NCI-H526 (cell line): ENCODE measurements at regions not wholly inside any gene's neighbourhood (a gene's known extent, or its start where the extent isn't known, plus 50 kb on each side); places are given as distances from the start of the nearest gene placed in this dataset.

ENCODE experiments used
- DNase-seq, 2 experiments: peaks; one replicate each; lab custom pipeline; 2025; lab: John Stamatoyannopoulos, UW

DNA sequence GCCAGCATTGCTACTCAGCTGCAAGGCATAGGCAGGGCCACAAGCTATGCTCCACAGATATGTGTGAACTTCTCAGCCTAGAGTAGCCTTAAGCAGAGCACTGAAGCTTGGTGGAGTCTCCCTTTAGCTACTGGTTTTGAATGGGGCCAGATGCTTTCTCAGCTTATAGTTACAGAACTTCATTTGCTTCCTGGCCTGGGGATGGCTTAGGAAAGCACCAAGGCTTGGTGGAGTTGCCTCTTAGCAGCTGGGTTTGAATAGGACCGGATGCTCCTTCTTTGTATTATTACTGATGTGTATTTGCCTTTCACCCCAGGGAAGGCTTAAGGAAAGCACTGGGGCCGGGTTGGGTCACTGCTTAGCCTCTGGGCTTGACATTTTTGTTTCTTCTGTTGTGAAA lies 497.8 kb upstream of the SEMA6A start:
- no peak for DNase-seq

DNA sequence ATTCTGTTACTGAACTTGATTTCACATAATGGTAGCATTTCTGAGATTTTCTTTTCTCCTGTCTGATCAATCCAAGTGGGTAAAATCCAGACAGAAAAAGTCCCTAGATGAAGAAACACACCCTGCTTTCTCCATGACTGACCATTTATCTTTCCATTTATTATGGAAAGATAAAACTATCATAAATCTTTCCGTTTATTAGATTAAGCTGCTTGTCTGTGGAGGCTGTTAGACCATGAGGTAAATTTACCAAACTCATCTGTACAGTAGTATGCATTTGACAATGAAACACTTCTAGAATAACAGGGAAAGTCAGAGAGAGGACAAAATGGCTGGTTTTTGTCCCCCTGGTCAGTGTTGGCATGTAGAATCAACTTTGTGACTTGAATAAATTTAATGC lies 491.2 kb upstream of the SEMA6A start:
- DNase-seq: no peak

DNA sequence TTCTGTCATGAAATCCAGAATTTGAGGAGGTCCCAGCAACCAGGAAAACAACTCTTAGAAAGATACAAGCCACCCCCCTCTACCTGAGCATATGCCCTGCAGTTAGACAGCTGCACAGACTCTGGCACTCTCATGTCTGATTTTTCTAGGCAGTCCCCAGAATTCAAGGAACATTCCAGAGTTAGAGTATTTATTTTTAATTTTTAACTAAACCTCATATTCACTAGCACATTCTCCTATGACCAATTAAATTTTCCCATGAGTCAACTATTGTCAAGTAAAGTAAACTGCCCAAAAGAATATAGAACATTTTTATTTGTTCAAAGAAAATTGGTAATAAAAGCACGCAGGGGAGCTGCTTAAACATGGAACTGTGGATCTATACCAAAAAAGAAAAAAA lies 490.5 kb upstream of the SEMA6A start:
- DNase-seq: no peak

DNA sequence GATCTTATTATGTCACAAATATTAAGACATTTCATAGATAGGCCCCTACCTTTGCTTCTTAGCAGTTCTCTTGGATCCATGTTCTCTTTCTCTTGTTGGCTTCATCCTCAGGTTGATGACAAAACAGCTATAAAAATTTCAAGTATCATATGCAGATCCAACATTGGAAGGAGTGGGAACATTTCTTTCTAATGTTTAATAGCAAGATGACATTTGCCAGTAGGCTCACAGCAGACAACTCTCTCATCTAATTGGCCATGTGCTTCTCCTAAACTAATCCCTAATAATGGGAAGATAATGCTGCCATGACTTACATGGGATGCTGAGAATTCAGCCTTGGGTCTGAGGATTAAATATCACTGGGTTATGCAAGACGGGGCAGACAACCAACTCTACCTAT lies 485.5 kb upstream of the SEMA6A start:
- no peak for DNase-seq

DNA sequence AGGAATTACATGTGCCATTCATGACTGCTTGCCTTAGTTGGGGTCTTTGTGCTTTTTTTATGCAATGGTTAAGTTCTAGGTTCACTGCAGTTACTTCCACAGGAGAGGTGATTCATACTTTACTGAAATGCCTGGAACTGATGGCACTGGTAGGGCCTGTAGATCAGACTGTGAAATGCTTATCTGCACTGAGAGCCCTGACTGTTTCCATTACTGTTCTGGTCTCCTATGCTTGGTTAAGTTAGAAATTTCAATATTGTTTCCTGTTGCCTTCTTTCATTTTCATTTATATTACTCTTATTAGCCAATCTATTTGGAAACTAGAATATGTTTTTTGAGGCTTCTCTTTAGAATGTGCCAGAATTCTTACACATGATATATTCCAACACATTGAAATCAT lies 484.1 kb upstream of the SEMA6A start:
- no peak for DNase-seq

DNA sequence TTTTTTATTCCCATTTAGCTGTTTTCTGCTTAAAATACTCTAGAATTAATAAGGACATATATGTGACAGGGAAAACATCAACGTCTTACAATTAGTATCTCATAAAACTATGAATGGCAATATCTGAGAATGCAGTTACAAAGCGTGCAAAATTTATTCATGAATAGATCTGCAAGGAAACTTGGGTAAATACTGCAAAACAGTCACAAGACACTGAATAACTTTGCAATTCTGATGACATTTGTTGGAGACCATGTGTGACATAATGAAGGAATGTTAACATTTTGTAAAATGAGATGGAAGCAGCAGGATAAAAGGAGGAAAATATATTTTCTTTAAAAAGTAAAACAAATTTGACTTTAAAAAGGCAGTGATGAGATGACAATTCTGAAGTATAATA lies 480.9 kb upstream of the SEMA6A start:
- DNase-seq: no peak

DNA sequence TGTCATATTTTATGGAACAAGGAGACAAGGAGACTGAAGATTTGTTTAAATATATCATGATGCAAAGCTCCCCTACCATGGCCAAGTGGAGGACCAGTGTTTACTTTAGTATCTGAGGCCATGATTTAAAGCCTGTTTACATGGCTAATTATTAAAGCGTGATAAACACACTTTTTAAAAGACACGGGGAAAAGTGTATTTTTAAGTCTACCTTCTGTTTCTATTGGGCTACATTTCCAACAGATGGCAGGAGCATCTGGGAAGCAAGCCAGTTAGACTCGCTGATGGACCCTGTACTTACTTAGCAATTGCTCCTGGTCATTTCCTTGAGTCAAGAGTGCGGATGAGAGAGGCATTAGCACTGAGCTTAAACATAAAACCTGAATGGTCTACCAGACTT lies 480.3 kb upstream of the SEMA6A start:
- DNase-seq: no peak

DNA sequence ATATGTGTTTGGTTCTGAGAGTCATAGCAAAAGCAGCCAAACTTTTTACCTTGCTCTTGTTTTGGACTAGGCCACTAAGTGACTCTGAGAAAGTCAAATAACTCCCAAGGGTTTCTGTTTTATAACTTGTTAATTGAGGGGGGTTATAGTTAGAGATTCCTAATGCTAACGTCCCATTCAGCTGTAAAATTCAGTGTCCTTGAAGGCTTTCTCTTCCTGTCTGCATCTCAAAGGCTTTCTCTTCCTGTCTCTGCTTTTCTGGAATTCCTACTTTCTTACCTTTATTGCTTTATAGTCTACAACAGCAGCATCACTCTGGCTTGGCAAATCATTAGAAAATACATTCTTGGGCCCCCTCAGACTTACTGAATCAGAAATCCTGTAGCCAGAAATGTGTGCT lies 479.5 kb upstream of the SEMA6A start:
- DNase-seq: no peak

DNA sequence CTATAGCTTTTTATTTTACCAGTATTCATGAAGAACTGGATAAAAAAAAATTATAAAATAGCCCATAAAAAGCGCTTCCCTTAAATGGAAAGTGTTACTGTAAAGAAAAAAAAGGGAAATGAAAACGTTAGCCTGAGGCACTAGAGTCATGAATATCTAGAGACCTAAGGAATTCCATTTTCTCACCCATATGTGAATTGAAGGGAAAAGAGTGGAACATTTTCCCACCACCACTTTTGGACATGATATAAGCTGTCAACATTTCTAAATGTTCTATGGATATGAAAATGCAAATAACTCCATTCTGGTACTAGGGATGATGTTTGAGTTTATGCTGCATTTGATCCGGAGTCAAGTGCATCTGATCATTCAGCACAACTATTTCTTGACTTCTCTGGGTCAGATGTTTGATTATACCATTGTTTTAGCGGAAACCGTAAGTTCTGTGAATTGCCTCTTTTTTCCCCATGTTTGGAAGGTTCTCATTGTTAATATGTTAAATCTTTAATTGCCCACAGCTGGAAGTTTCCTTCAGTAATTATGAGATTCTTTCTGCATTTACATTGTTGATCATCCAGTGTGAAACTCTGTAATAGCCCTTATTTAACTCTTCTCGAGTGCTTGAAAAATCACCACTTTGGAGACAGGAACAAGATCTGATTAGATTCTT lies 467.4 kb upstream of the SEMA6A start:
- no peak for DNase-seq

DNA sequence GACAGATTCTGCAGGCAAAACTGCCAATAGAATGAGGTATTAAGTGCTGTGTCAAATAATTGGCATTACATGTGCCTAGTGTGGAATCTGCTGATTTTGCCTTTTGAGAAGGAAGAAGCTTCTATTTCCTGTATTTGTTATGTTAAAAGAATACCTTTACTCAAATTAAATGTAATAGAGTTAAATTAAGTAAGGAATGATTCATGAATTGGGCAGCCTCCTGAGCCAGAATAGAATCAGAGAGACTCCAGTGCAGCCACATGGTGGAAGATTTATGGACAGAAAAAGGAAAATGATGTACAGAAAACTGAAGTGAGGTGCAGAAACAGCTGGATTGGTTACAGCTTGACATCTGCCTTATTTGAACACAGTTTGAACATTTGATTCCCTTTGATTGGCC lies 464.4 kb upstream of the SEMA6A start:
- no peak for DNase-seq

DNA sequence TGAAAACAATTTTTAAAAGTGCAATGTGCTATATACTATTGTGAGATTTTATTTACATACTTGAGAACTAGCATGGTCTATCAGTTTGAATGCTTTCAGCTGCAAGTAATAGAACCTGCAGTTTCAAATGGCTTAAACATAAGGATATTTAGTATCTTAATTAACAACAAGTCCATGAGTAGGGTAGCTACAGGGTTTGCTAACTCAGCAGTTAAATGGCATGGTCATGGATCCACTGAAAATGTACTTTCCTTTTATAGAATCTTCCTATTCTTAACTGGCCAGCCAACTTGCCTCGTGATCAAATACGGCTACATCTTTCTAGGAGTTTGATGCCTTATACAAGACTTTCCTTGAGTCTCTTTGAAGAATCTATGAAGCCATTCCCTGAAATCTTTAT lies 452.8 kb upstream of the SEMA6A start:
- no peak for DNase-seq

DNA sequence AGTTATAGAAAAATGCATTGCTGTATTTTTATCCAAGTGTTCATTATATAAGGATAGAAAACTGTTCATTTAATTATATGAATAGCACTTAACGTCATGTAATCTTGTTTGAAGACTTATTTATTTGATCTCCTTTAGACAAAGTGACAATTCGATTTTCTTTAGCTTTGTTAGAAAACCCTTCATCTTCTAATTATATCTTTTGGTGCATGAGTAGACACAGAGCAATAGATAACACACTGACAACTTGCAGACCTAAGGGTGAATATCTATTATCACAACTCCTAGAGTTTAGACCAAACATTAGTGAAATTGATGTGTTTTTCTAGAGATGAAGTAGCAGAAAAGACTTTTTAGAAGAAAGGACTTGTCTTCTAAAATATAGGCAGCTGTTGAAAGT lies 446.4 kb upstream of the SEMA6A start:
- no peak for DNase-seq

DNA sequence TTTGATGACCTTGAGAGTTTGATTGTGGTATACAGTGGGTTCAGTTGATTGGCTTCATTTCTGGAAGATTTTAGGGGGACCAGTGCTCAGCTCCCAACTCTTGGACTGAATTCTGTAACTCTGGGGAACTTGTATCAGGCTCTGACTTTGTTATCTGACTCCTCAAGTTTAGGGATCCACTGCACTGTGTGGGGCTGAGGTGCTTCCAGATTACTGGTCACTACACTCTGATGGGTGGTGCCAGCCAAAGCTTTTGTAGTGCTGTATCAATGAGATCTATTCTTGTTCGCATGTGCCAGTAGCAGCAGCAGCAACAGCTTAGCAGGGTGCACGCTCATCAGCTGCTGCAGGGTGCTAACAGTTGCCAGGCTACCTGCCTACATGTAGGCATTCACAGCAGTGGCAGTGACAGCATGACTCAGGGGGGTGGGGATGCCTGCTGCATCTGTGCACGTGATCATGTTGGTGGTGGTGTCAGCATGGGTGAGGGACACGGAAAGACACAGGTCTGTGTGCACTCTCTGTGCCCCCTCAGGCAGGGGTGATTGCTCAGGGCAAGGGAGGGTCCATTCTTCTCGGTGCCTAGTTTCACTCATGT lies 438.8 kb upstream of the SEMA6A start:
- no peak for DNase-seq

DNA sequence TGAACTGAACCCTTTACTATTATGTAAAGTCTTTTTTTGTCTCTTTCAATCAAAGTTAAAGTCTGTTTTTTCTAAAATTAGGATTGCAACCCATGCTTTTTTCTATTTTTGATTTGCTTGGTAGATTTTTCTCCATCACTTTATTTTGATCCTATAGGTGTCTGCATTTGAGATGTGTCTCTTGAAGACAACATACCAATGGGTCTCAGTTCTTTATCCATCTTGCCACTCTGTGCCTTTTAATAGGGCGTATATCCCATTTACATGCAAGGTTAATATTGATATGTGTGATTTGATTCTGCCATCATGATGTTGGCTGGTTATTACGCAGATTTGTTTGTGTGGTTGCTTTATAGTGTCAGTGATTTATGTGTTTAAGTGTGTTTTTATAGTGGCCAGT lies 436.0 kb upstream of the SEMA6A start:
- DNase-seq: no peak

DNA sequence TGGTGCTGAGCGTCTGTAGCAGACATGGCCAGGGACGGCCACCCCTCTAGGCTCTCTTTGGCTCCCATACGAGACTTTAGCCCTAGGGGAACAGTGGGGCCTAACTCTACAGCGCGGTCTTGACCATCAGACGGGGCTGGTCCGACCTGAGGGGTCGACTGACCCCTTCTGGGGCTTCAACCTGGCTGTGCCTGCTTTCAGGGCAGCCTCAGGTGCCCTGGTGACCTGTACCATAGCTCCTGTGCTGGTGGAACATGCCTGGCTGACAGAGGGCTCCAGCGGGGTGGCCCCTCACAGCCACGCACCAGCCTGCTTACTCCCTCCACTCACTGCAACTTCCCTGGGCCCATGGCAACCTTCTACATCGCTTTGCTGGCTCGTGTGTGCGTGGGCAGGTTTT lies 423.4 kb upstream of the SEMA6A start:
- DNase-seq: no peak

DNA sequence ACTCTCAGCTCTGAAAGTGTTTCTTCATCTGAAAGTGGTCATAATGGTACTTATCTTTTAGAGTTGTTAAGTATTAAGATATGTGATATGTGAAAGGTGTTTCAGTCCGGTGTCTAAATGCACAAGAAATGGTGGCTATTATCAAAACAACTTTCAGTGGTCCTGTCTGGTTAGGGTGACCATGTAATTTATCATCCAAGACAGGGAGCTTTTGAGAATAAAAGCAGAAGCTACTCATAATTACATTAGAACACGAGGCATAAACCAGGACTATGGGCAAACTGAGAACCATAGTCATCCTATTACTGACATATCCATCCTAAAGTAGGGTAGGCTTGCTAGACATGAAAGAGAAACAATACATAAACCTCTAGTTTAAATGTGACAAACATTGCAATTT lies 418.1 kb upstream of the SEMA6A start:
- no peak for DNase-seq

DNA sequence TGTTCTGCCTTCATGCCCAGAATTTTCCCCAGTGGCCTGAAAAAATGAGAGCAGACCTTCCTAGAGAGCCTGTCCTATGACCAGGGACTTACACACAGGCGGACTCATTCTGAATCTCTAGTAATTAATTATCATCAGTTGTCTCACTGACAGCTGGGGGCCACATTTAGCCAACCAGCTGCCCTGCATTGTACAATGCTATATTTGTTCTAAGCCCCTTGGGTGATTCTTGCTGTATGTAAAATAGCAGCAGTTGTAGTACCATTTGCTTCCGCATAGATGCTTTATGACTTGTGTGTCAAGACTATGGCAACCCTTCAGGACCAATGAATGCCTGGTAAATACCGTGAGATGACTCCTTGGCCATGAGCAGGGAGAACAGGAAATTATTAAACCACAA lies 415.4 kb upstream of the SEMA6A start:
- DNase-seq: peak; percentile 47 to 64

DNA sequence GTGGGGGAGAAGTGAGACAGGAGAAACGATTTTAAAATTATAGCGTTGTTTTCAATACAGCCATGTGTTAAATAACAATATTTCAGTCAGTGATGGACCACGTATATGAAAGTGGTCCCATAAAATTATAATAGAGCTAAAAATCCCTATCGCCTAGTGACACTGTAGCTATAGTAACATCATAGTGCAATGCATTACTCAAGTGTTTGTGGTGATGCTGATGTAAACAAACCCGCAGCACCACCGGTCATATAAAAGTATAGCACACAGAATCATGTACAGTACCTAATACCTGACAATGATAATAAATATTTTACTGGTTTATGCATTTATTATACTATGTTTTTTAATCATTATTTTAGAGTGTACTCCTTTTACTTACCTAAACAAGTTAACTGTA lies 407.4 kb upstream of the SEMA6A start:
- DNase-seq: no peak

DNA sequence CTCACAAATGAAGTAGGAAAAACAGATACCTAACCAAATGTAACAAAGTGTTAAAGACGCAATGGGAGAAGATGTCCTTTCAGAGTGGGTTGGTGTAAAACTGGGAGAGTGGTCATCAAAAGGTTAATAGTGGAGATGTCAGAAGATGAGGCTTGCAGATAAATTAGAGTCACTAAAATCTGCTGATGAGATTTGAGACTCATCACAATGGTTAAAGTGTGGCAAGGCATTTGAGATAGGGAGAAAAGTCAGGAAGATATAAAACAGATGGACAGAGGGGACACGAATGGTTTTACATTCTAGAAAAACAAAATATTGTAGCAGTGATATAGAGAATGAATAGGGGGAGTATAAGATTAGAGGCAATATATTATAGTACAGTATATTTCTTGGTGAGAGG lies 406.0 kb upstream of the SEMA6A start:
- no peak for DNase-seq

DNA sequence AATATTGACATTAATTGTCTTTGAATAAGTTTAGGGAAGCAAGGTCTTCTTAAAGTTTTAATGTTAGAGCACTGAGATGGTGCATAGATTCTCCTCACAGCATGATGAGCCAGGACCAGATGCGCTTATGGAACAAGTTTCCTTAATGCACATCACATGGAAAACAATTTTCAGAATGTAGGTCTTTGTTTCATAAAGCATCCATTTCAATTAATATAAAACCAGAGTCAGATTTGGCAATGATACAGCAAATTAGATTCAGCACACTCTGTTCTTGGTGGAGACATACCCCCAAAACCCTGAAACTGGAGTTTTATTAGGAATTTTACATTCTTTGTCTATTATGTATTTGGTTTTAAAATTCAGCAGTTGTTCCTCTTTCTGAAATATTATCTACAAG lies 402.1 kb upstream of the SEMA6A start:
- DNase-seq: no peak

DNA sequence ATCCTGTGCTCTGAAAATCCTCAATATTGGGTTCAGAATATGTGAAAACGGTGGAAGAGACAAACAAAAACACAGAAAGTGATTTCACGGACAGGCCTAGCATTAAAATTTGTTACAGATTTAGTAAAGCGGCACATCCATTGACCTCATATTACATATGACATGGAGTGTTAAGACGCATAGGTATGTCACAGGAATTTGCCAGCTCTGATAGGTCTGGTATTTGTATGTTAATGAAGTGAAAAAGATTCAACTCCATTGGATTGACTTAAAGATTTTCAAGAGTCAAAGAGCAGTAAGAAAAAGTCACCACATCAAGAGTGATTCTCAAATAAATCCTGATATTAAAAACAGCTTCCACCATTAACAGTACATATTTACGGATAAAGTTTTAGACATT lies 396.5 kb upstream of the SEMA6A start:
- DNase-seq: no peak

DNA sequence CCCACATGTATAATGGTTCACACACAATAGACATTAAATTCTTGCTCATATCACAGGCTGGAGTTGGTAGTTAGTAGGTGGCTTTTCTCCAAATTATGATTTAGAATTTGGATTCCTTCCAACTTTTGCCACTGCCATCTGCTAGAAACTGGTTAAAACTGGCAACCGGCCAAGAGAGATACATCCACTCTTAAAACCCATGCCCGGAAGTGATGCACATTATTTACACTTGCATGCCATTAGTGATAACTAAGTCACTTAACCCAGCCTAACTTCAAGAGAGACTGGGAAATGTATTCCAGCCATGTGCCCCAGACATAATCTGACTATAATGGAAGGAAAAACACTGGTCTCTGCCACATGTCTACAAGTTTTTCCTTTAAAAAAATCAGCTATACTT lies 395.7 kb upstream of the SEMA6A start:
- no peak for DNase-seq

DNA sequence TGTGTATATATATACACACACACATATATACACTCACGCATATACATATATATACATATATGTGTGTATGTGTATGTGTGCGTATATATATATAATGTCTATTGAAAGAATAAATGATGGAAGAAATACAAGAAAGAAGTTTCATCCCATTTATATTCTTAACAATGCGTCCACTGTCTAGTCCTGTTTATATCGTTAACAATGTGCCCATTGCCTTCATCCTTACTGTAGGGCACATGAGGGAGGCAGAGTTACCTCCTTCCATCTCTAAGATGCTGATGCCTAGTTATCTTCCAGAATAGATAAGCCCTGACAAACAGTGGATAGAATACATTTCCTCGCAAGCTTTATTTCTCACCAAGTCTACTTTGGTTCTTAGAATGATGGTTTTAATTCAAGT lies 389.8 kb upstream of the SEMA6A start:
- no peak for DNase-seq

DNA sequence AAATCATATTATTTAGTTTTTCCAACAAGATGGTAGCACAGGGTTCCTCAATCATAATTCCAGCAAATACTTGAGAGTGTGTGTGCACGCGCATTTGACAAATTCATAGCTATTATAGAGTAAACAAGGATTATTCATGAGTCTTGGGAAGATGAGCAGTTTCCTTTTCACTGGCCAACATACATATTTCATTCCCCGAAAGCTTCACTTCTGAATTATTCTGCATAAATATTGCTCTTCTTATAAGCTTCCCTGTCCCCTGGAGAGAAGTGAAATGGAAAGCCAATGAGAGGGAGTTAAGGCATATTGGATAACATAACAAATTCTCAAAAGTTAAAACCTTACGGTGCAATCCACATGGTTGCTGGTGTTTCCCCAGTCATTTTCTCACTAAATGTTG lies 386.4 kb upstream of the SEMA6A start:
- no peak for DNase-seq
